ENCODE measurements at regions not wholly inside any gene's neighbourhood (a gene's known extent, or its start where the extent isn't known, plus 50 kb on each side); places are given as distances from the start of the nearest gene placed in this dataset.

- no peak for DNase-seq (ENCODE audit: low spot score)
Measured at GRCh38 chr14:31943861-31944255, 133.2 kb upstream of the ARHGAP5 start.

- peak; percentile 70 for DNase-seq (ENCODE audit: low spot score)
Measured at GRCh38 chr14:31944256-31945073, 132.6 kb upstream of the ARHGAP5 start.

- DNase-seq (ENCODE audit: low spot score): no peak
Measured at GRCh38 chr14:31945074-31945613, 132.0 kb upstream of the ARHGAP5 start.

GRCh38 chr14:31945701-31946100 lies 131.4 kb upstream of the ARHGAP5 start:
- DNase-seq (ENCODE audit: low spot score): no peak

- no peak for DNase-seq (ENCODE audit: low spot score)
Measured at GRCh38 chr14:31947076-31947475, 130.0 kb upstream of the ARHGAP5 start.

GRCh38 chr14:31947680-31948595 lies 129.2 kb upstream of the ARHGAP5 start:
- DNase-seq (ENCODE audit: low spot score): no peak

- no peak for DNase-seq (ENCODE audit: low spot score)
Measured at GRCh38 chr14:31949709-31950108, 127.4 kb upstream of the ARHGAP5 start.

GRCh38 chr14:31950331-31950730 lies 126.8 kb upstream of the ARHGAP5 start:
- no peak for DNase-seq (ENCODE audit: low spot score)

GRCh38 chr14:31950764-31951637 lies 126.1 kb upstream of the ARHGAP5 start:
- DNase-seq (ENCODE audit: low spot score): no peak

- DNase-seq (ENCODE audit: low spot score): no peak
Measured at GRCh38 chr14:31951638-31951964, 125.5 kb upstream of the ARHGAP5 start.

- no peak for DNase-seq (ENCODE audit: low spot score)
Measured at GRCh38 chr14:31952573-31952972, 124.5 kb upstream of the ARHGAP5 start.

GRCh38 chr14:31953210-31953609 lies 123.9 kb upstream of the ARHGAP5 start:
- DNase-seq (ENCODE audit: low spot score): no peak

GRCh38 chr14:31954991-31955390 lies 122.1 kb upstream of the ARHGAP5 start:
- DNase-seq (ENCODE audit: low spot score): no peak

- no peak for DNase-seq (ENCODE audit: low spot score)
Measured at GRCh38 chr14:31955936-31956579, 121.0 kb upstream of the ARHGAP5 start.

- DNase-seq (ENCODE audit: low spot score): no peak
Measured at GRCh38 chr14:31957565-31957964, 119.5 kb upstream of the ARHGAP5 start.

GRCh38 chr14:31960039-31960438 lies 117.1 kb upstream of the ARHGAP5 start:
- DNase-seq (ENCODE audit: low spot score): no peak

- DNase-seq (ENCODE audit: low spot score): no peak
Measured at GRCh38 chr14:31961896-31962295, 115.2 kb upstream of the ARHGAP5 start.

- DNase-seq (ENCODE audit: low spot score): no peak
Measured at GRCh38 chr14:31962920-31963319, 114.2 kb upstream of the ARHGAP5 start.

GRCh38 chr14:31963587-31963986 lies 113.5 kb upstream of the ARHGAP5 start:
- DNase-seq (ENCODE audit: low spot score): no peak

- DNase-seq (ENCODE audit: low spot score): no peak
Measured at GRCh38 chr14:31964490-31964889, 112.6 kb upstream of the ARHGAP5 start.
